ENCODE measurements at regions not wholly inside any gene's neighbourhood (a gene's known extent, or its start where the extent isn't known, plus 50 kb on each side); places are given as distances from the start of the nearest gene placed in this dataset.

- TF ChIP-seq CTCF (IDR thresholded peaks at IDR 0.05): no peak
- TF ChIP-seq ZFX (IDR thresholded peaks at IDR 0.05; ENCODE audit: borderline replicate concordance): no peak
Measured at GRCh38 chrX:137227151-137227550, 193.4 kb upstream of the GPR101 start.
